ENCODE measurements at regions not wholly inside any gene's neighbourhood (a gene's known extent, or its start where the extent isn't known, plus 50 kb on each side); places are given as distances from the start of the nearest gene placed in this dataset.

- TF ChIP-seq, protein P1, sequence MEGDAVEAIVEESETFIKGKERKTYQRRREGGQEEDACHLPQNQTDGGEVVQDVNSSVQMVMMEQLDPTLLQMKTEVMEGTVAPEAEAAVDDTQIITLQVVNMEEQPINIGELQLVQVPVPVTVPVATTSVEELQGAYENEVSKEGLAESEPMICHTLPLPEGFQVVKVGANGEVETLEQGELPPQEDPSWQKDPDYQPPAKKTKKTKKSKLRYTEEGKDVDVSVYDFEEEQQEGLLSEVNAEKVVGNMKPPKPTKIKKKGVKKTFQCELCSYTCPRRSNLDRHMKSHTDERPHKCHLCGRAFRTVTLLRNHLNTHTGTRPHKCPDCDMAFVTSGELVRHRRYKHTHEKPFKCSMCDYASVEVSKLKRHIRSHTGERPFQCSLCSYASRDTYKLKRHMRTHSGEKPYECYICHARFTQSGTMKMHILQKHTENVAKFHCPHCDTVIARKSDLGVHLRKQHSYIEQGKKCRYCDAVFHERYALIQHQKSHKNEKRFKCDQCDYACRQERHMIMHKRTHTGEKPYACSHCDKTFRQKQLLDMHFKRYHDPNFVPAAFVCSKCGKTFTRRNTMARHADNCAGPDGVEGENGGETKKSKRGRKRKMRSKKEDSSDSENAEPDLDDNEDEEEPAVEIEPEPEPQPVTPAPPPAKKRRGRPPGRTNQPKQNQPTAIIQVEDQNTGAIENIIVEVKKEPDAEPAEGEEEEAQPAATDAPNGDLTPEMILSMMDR (IDR thresholded peaks at IDR 0.05; ENCODE audit: low read depth, low read length) = no peak
- no peak for DNase-seq
- Histone ChIP-seq H3K36me3 (no peaks in the 10 kb centered on the region), H3K9me3 (ENCODE audit: severe bottlenecking) (no peaks in the 10 kb centered on the region), H3K27ac (no peak overlapping the region), H3K27me3 (ENCODE audit: insufficient read depth, low read depth, severe bottlenecking) (no peaks in the 10 kb centered on the region), H3K4me3 (ENCODE audit: low read depth, low read length) (no peak overlapping the region)
Observed at GRCh38 chr9:126084696-126085095, 241.9 kb upstream of the MVB12B start.

DNA sequence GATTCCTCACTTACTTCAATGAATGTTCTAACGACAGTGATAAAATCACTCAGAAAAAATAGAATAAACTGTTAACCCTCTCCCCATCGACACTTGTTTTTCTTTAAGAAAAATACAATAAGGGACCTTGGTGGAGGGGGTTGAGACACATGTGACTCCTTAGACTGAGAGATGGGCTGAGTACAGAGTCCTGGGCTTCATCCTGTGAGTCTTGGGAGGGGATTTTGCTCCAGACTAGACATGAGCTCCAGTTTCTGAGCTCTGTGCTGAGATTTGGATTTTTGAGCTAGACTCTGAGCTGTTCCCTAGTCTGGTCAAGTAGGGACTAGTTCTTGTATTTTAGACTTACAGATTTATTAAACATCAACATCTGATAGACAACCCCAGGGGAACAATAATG, 241.5 kb upstream of the MVB12B start:
- no peaks in the 10 kb centered on the region for H3K9me3 ChIP-seq (ENCODE audit: severe bottlenecking)
- no peaks in the 10 kb centered on the region for H3K36me3 ChIP-seq
- H3K4me3 ChIP-seq (ENCODE audit: low read depth, low read length) = no peak overlapping the region
- no peak for DNase-seq
- TF ChIP-seq, protein P1 (IDR thresholded peaks at IDR 0.05; ENCODE audit: low read depth, low read length) = no peak
- no peak overlapping the region for H3K27ac ChIP-seq
- H3K27me3 ChIP-seq (ENCODE audit: insufficient read depth, low read depth, severe bottlenecking) = no peaks in the 10 kb centered on the region

GRCh38 chr9:126088336-126088735, 238.3 kb upstream of the MVB12B start:
- DNase-seq = no peak
- Histone ChIP-seq H3K4me3 (ENCODE audit: low read depth, low read length) (no peak overlapping the region), H3K36me3 (no peaks in the 10 kb centered on the region), H3K27me3 (ENCODE audit: insufficient read depth, low read depth, severe bottlenecking) (no peaks in the 10 kb centered on the region), H3K27ac (no peak overlapping the region), H3K9me3 (ENCODE audit: severe bottlenecking) (no peaks in the 10 kb centered on the region)
- TF ChIP-seq, protein P1 (IDR thresholded peaks at IDR 0.05; ENCODE audit: low read depth, low read length) = no peak

DNA sequence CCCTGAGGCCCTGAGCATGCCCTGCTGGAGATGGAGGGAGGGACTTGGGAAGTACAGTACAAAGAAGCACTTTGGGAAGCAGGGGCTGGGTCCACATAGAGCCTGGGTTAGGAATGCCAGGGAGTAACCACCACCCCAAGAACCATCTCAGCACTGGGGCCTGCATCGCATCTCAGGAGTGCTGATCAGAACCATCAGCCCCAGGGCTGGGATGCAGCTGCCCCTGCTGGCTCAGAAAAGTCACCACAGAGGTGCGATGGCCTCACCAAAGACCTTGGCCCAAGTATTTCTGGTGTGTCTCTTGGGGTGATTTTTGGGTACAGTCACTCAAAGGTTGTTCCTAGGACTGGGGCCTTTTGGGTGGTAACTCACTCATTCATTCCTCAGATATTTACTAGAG, 236.8 kb upstream of the MVB12B start:
- H3K4me3 ChIP-seq (ENCODE audit: low read depth, low read length) = no peak overlapping the region
- TF ChIP-seq, protein P1 (IDR thresholded peaks at IDR 0.05; ENCODE audit: low read depth, low read length) = peak; percentile 33; the same call in 1 of the 2 replicates
- H3K9me3 ChIP-seq (ENCODE audit: severe bottlenecking) = no peaks in the 10 kb centered on the region
- H3K27me3 ChIP-seq (ENCODE audit: insufficient read depth, low read depth, severe bottlenecking) = no peaks in the 10 kb centered on the region
- DNase-seq = no peak
- H3K27ac ChIP-seq = no peak overlapping the region
- H3K36me3 ChIP-seq = no peaks in the 10 kb centered on the region

DNA sequence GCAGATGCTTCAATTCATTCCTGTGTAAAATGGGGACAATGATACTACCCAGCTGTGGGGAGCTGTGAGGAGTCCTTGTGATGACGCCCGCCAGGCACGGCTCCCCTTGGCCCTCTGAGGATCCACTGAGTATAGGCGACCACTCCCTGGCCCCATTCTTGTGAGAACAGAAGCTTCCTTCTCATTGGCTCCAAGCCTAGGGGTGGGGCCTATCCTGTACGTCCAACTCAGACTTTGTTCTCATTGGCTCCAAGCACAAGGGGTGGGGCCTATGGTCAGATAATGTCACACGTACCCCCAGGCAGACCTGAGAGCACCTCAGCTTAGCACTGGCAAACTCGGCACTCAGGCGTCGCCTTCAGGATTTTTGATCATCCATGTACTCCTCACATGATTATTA, 232.9 kb upstream of the MVB12B start:
- DNase-seq = no peak
- TF ChIP-seq, protein P1 (IDR thresholded peaks at IDR 0.05; ENCODE audit: low read depth, low read length) = no peak
- H3K9me3 ChIP-seq (ENCODE audit: severe bottlenecking) = no peaks in the 10 kb centered on the region
- no peak overlapping the region for H3K4me3 ChIP-seq (ENCODE audit: low read depth, low read length)
- no peaks in the 10 kb centered on the region for H3K36me3 ChIP-seq
- H3K27me3 ChIP-seq (ENCODE audit: insufficient read depth, low read depth, severe bottlenecking) = no peaks in the 10 kb centered on the region
- H3K27ac ChIP-seq = no peak overlapping the region

DNA sequence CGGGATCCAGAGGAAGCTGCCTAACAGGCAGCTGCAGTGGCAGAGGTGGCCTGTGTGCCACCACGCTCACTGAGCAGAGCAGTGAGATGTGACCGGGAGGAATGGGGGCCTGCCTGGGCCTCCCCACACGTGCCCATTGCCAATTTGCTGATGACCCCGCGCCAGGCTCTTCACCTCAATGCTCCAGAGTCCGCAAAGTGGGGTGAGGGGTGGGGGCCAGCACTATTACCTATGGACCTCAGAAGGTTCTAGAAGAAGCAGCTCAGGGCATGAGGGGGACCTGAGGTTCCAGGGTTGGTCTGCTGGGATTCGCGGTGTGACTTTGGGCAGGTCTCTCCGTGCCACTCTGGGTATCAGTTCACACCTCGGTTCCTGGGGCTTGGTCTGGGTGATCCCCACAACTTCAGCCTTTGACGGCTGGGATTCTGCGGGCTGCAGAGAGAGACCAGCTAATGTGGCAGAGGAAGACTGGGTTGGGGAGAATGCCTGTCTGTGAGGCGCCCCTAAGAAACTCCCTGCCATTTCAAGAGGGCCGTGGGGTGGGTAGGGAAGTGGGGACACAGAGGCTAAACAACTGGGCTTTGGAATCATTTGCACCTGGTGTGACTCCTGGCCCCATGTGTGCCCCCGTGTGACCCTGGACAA, 231.0 kb upstream of the MVB12B start:
- no peak for DNase-seq
- TF ChIP-seq, protein P1 (IDR thresholded peaks at IDR 0.05; ENCODE audit: low read depth, low read length) = no peak
- H3K27ac ChIP-seq = no peak overlapping the region
- H3K27me3 ChIP-seq (ENCODE audit: insufficient read depth, low read depth, severe bottlenecking) = no peaks in the 10 kb centered on the region
- no peak overlapping the region for H3K4me3 ChIP-seq (ENCODE audit: low read depth, low read length)
- peaks cover 5% of the 10 kb centered on the region for H3K9me3 ChIP-seq (ENCODE audit: severe bottlenecking)
- no peaks in the 10 kb centered on the region for H3K36me3 ChIP-seq
